Spleen (tissue), 11 donors: ENCODE measurements at regions not wholly inside any gene's neighbourhood (a gene's known extent, or its start where the extent isn't known, plus 50 kb on each side); places are given as distances from the start of the nearest gene placed in this dataset.

Source experiments
- DNase-seq: peaks from one replicate; pipeline ENCODE4 v3.0.0-alpha.2; 2020
- H3K27ac ChIP-seq, 8 donors: fragments of 200-600 bp; sonication (generic) in 7 of 8; 1 replicate in 4 of 8; 2 replicates in 4 of 8; pipeline versions ENCODE4 v1.5.0 to v1.8.0; 2016 to 2021; ENCODE audit warnings: inconsistent platforms in 4 of 8, mild to moderate bottlenecking in 4 of 8, moderate library complexity in 1 of 8
- H3K27me3 ChIP-seq, 7 donors: fragments of 200-600 bp; sonication (generic) in 6 of 7; replicated peaks in 1 of 7; 1 replicate in 4 of 7; 2 replicates in 3 of 7; pipeline versions ENCODE4 v1.5.0 to v1.8.0; 2016 to 2021; ENCODE audit warnings: inconsistent platforms in 3 of 7, mild to moderate bottlenecking in 1 of 7
- H3K36me3 ChIP-seq, 6 donors: fragments of 200-600 bp; sonication (generic) in 5 of 6; 1 replicate in 4 of 6; 2 replicates in 2 of 6; pipeline versions ENCODE4 v1.5.0 to v1.8.0; 2016 to 2021; ENCODE audit warnings: inconsistent platforms in 2 of 6
- H3K4me1 ChIP-seq, 6 donors: fragments of 200-600 bp; sonication (generic) in 5 of 6; 1 replicate in 3 of 6; 2 replicates in 3 of 6; pipeline versions ENCODE4 v1.5.0 to v1.8.0; 2016 to 2021; ENCODE audit warnings: inconsistent platforms in 3 of 6
- H3K4me3 ChIP-seq, 8 donors: fragments of 200-600 bp; sonication (generic) in 7 of 8; 1 replicate in 4 of 8; 2 replicates in 4 of 8; pipeline versions ENCODE4 v1.5.0 to v1.8.0; 2016 to 2021; ENCODE audit warnings: inconsistent platforms in 4 of 8, mild to moderate bottlenecking in 4 of 8, moderate library complexity in 2 of 8
- H3K9me3 ChIP-seq, 8 donors: fragments of 200-600 bp; sonication (generic) in 7 of 8; 1 replicate in 4 of 8; 2 replicates in 4 of 8; pipeline versions ENCODE4 v1.5.0 to v1.8.0; 2016 to 2021; ENCODE audit warnings: inconsistent platforms in 4 of 8
- CTCF ChIP-seq, 11 experiments: fragments of 200-600 bp in 7 of 11; fragments of 450-650 bp in 4 of 11; sonication (generic) in 4 of 11; IDR thresholded peaks in 8 of 11; conservative IDR thresholded peaks in 3 of 11; 1 replicate in 7 of 11; 2 replicates in 4 of 11; pipeline versions ENCODE4 v1.4.0 to v1.8.0; 2016 to 2021; ENCODE audit warnings: antibody characterized with exemption in 11 of 11, inconsistent platforms in 4 of 11, mild to moderate bottlenecking in 1 of 11
- POLR2A ChIP-seq, 3 donors: fragments of 450-650 bp; IDR thresholded peaks; one replicate each; pipeline ENCODE4 v1.5.1; 2017; ENCODE audit warnings: antibody characterized with exemption in 3 of 3, mild to moderate bottlenecking in 1 of 3
- POLR2AphosphoS5 ChIP-seq, 3 donors: sonication (generic); formaldehyde crosslinking; IDR thresholded peaks; one replicate each; pipeline ENCODE4 v1.5.1; 2017; ENCODE audit warnings: antibody characterized with exemption in 3 of 3
- WGBS, 5 donors: extraction: QIAGEN DNeasy Blood & Tissue Kit in 3 of 5; methylation state at CpG; one replicate each; pipeline versions ENCODE4 v1.1.5 to v1.1.7; 2013 to 2018; 5-methylcytosine and 5-hydroxymethylcytosine counted together
- intact Hi-C: fragments of 100-400 bp; cut with DNase I; formaldehyde crosslinking; loops from one replicate; pipeline ENCODE4 v1.15.0; 2023; ENCODE audit warnings: low total_unique reads
- donor health status: healthy with polysubstance abuse.
- donor health status: DM: no; HTN: no; CAD: no; lungs with moderate emphysema.
- donor health status: DM: no; HTN: no; CAD: no.
- donor health status: Bipolar disorder and iron deficiency.
- donor health status: healthy.
- donor health status: DM: no; HTN: no; CAD: no.
- donor health status: DM: yes; HTN: yes; CAD: no.

- Histone ChIP-seq H3K36me3 (no peaks in the 10 kb centered on the region), H3K4me3 (no peak overlapping the region), H3K27ac (no peak overlapping the region), H3K27me3 (no peaks in the 10 kb centered on the region), H3K4me1 (peaks cover 0 to 6% (median under 1%) of the 10 kb centered on the region in 6 donors), H3K9me3 (peaks cover 0 to 9% (median 3%) of the 10 kb centered on the region in 8 donors)
- DNase-seq: no peak
- intact Hi-C loops: loop anchor here (10.0 kb wide), 1 partner anchor 153 kb away; no protein-coding TSS in a partner anchor
- WGBS, 5 donors: 81 to 91% (median 90%) methylated on average over 2 of the region's 2 CpGs
- TF ChIP-seq CTCF (IDR thresholded peaks at IDR 0.05 in 8 of 11, conservative IDR thresholded peaks at IDR 0.05 in 3 of 11) (no peak), POLR2A (IDR thresholded peaks at IDR 0.05) (no peak), POLR2AphosphoS5 (IDR thresholded peaks at IDR 0.05) (no peak)
These were observed 182.9 kb downstream of the BACH1 start for GRCh38 chr21:29481641-29482040.

- Histone ChIP-seq H3K4me3 (no peak overlapping the region), H3K27me3 (no peaks in the 10 kb centered on the region), H3K36me3 (no peaks in the 10 kb centered on the region), H3K27ac (no peak overlapping the region), H3K4me1 (no peaks in the 10 kb centered on the region), H3K9me3 (peaks cover 0 to 9% (median 3%) of the 10 kb centered on the region in 8 donors)
- TF ChIP-seq CTCF (IDR thresholded peaks at IDR 0.05 in 8 of 11, conservative IDR thresholded peaks at IDR 0.05 in 3 of 11): no peak
- no peak for TF ChIP-seq POLR2AphosphoS5 (IDR thresholded peaks at IDR 0.05)
- TF ChIP-seq POLR2A (IDR thresholded peaks at IDR 0.05): no peak
- intact Hi-C loops: loop anchor here (10.0 kb wide), 1 partner anchor 148 kb away; no protein-coding TSS in a partner anchor
- no peak for DNase-seq
These were observed 187.6 kb downstream of the BACH1 start for GRCh38 chr21:29486306-29486807.
